T-helper 17 cell (primary cell): ENCODE measurements at regions not wholly inside any gene's neighbourhood (a gene's known extent, or its start where the extent isn't known, plus 50 kb on each side); places are given as distances from the start of the nearest gene placed in this dataset.
"Not testable (repeated sequence)": the region's sequence is repeated elsewhere in the genome, so short reads cannot be mapped to it uniquely, and the experiment has no call there.

ENCODE experiments used
- ATAC-seq: fragments of 150-1000 bp; cut with Tn5 transposase; 2 replicates; pipeline ENCODE4 v1.10.0; 2021; ENCODE audit warnings: mild to moderate bottlenecking, moderate library complexity
- DNase-seq, 3 donors: peaks; one replicate each; pipeline versions ENCODE4 v3.0.0 to v3.0.0-alpha.2; 2020 to 2021
- H3K9me3 ChIP-seq: one replicate; pipeline ENCODE4 v1.7.0; 2013; ENCODE audit warnings: low read length, mild to moderate bottlenecking; ENCODE audit not compliant: control insufficient read depth, poor library complexity, severe bottlenecking
- H3K27ac Mint-ChIP-seq: one replicate; pipeline ENCODE4 v1.8.0; 2022; ENCODE audit warnings: mild to moderate bottlenecking, moderate library complexity, mixed read lengths
- H3K27me3 Mint-ChIP-seq: one replicate; pipeline ENCODE4 v1.8.0; 2022; ENCODE audit warnings: mixed read lengths
- H3K36me3 Mint-ChIP-seq: one replicate; pipeline ENCODE4 v1.8.0; 2022; ENCODE audit warnings: low read depth, mixed read lengths
- H3K4me1 Mint-ChIP-seq: one replicate; pipeline ENCODE4 v1.8.0; 2022; ENCODE audit warnings: mild to moderate bottlenecking, mixed read lengths
- H3K4me3 Mint-ChIP-seq: one replicate; pipeline ENCODE4 v1.8.0; 2022; ENCODE audit warnings: mild to moderate bottlenecking, moderate library complexity, mixed read lengths

DNA sequence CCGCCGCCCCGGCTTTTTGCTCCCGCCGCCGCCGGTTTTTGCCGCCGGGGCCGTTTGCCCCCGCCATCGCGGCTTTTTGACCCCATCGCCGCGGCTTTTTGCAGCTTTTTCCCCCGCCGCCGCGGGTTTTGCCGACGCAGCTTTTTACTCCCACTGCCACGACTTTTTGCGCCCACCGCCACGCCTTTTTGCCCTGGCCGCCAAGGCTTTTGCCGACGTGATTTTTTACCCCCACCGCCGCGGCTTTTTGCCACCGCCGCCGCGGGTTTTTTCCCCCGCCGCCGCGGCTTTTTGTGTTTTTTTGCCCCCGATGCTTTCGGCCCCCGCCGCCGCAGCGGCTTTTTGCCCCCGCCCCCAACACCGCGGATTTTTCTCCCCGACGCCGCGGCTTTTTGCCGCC, 5001.9 kb upstream of the OR11H1 start:
- not testable (repeated sequence) for ATAC-seq, H3K4me3 Mint-ChIP-seq, H3K27ac Mint-ChIP-seq, H3K36me3 Mint-ChIP-seq, H3K27me3 Mint-ChIP-seq, H3K4me1 Mint-ChIP-seq, H3K9me3 ChIP-seq
- peak in 1 of 3 donors; percentile 0 for DNase-seq

DNA sequence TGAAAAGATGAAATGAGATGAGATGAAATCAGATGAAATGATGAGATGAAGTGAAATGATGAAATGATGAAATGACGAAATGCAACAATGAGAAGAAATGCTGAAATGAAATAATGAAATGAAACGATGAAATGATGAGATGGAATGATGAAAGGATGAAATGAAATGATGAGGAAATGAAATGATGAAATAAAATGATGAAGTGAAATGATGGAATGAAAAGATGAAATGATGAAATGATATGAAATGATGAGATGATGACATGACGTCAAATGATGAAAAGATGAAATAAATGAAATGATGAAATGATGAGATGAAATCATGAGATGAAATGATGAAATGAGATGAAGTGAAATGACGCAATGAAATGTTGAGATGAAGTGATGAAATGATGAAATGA, 4996.9 kb upstream of the OR11H1 start:
- H3K4me1 Mint-ChIP-seq, H3K27ac Mint-ChIP-seq, H3K36me3 Mint-ChIP-seq, DNase-seq, H3K4me3 Mint-ChIP-seq, H3K27me3 Mint-ChIP-seq, H3K9me3 ChIP-seq, ATAC-seq: not testable (repeated sequence)

DNA sequence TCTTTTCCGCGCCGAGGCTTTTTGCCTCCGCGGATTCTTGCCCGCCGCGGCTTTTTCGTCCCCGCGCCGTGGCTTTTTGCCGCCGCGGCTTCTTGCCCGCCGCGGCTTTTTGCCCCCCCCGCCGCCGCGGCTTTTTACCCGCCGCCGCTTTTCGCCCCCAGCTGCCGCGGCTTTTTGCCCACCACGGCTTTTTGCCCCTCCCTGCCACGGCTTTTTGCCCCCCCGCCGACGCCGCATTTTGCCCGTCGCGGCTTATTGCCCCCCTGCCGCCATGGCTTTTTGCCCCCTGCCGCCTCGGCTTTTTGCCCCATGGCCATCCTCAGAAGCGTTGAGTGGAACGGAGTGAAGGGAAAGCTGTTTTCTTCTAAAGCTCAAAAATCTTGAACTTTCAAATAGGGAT, 4955.5 kb upstream of the OR11H1 start:
- not testable (repeated sequence) for H3K4me3 Mint-ChIP-seq, H3K9me3 ChIP-seq, ATAC-seq, H3K27ac Mint-ChIP-seq, DNase-seq, H3K4me1 Mint-ChIP-seq, H3K27me3 Mint-ChIP-seq, H3K36me3 Mint-ChIP-seq

DNA sequence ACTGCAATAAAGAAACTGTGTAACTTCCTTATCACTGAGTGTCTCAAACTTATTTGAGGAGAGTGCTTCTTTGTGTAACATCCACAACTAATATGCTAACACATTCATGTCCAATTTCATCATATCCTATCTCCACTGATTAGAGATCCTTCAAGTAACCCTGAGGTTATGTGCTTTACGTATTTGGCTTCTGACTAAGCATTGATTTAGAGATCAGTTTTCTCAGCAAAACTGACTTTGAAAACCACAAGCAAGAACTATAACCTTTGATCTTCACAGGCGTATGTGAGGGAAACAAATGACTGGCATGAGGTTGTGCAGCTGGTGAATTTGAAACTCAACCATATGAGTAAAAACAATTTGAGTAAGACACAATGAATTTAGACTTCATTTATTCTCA, 4926.9 kb upstream of the OR11H1 start:
- not testable (repeated sequence) for ATAC-seq, H3K27me3 Mint-ChIP-seq

DNA sequence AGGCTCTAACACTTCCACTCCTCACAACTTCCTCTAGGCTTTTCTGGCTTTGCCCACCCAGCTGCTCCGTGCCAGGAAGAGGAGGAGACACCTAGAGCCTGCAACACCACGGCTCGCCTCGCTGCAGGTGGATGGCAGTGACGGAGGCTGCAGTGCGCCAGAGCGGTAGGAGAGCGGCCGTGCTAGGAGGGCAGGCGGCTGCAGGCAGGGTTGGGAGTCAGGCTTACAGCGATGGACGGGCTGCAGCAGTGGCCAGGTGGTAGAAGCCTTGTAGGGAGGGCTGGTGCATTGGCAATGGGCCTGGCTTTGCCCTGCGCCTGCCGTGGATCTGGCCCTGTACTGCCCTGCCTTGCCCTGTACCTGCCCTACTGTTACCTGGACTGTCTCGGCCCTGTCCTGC, 4896.0 kb upstream of the OR11H1 start:
- DNase-seq, H3K36me3 Mint-ChIP-seq, H3K27ac Mint-ChIP-seq, H3K9me3 ChIP-seq, H3K4me1 Mint-ChIP-seq, H3K27me3 Mint-ChIP-seq, ATAC-seq, H3K4me3 Mint-ChIP-seq: not testable (repeated sequence)

More for the DNA sequence above, 4926.9 kb upstream of the OR11H1 start:
- not testable (repeated sequence) for H3K36me3 Mint-ChIP-seq, H3K9me3 ChIP-seq, H3K4me3 Mint-ChIP-seq, DNase-seq, H3K4me1 Mint-ChIP-seq, H3K27ac Mint-ChIP-seq

DNA sequence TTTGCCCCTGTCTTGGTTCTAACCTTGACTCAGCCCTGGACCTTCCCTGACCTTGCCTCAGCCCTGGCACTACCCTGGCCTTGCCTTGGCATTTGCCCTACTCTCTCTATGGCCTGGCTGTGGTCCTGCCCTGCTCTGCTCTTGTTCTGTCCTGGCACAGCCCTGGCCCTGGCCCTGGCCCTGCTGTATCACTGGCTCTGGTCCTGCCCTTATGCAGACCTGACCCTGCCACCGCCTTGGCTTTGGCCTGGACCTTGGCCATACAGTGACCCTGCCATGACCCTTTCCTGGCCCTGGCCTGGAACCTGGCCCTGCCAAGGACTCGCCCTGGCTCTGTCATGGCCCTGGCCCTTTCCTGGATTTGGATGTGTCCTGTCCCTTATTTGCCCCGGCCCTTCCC, 4892.7 kb upstream of the OR11H1 start:
- not testable (repeated sequence) for H3K27me3 Mint-ChIP-seq, H3K27ac Mint-ChIP-seq, H3K4me1 Mint-ChIP-seq, H3K9me3 ChIP-seq, DNase-seq, H3K36me3 Mint-ChIP-seq, H3K4me3 Mint-ChIP-seq, ATAC-seq

DNA sequence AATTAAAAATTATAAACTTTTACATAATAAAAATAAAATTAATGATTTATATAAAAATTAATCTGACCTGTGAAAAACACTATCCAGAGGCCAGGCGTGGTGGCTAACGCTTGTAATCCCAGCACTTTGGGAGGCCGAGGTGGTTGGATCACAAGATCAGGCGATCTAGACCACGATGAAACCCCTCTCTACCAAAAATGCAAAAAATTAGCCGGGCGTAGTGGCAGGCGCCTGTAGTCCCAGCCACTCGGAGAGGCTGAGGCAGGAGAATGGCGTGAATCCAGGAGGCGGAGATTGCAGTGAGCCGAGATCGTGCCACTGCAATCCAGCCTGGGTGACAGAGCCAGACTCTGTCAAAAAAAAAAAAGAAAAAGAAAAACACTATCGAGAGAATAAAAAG, 4865.2 kb upstream of the OR11H1 start:
- peak overlapping the region; percentile 41 for H3K4me3 Mint-ChIP-seq
- H3K27me3 Mint-ChIP-seq, H3K4me1 Mint-ChIP-seq, DNase-seq, ATAC-seq, H3K27ac Mint-ChIP-seq, H3K36me3 Mint-ChIP-seq, H3K9me3 ChIP-seq: not testable (repeated sequence)

DNA sequence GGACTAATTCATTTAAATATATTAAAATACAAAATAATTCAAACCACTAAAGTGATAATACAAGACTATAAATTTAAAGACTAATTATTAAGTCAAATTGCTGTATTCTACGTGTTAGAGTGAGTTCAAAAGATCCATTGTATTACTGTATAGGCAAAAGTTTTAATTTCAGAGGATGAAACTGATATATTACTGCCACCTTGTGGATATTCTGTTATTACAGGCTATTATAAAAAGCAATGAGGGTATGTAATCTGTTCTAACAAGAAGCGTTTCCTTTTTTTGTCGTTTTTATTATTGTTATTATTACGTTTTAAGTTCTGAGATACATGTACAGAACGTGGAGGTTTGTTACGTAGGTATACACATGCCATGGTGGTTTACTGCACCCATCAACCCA, 4854.9 kb upstream of the OR11H1 start:
- DNase-seq, H3K36me3 Mint-ChIP-seq, H3K27ac Mint-ChIP-seq, ATAC-seq, H3K27me3 Mint-ChIP-seq, H3K9me3 ChIP-seq, H3K4me3 Mint-ChIP-seq, H3K4me1 Mint-ChIP-seq: not testable (repeated sequence)

DNA sequence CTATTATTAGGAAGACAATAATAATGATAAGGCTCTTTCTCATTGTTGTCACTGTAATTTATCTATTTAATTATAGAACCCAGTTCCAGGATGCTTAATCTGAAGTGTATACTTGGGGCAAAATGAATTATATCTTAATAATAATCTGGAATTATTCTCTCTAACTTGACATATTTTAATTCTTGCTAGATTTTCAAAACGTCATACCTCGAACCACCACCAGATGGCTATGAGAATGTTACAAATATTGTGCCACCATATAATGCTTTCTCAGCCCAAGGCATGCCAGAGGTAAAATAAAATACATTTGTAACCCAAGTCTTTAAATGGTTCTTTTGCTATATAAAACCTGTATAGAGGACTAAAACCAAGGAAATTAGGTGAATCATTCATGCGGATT, 4849.3 kb upstream of the OR11H1 start:
- not testable (repeated sequence) for H3K4me1 Mint-ChIP-seq, DNase-seq, H3K9me3 ChIP-seq, H3K36me3 Mint-ChIP-seq, H3K27ac Mint-ChIP-seq, ATAC-seq, H3K27me3 Mint-ChIP-seq, H3K4me3 Mint-ChIP-seq

DNA sequence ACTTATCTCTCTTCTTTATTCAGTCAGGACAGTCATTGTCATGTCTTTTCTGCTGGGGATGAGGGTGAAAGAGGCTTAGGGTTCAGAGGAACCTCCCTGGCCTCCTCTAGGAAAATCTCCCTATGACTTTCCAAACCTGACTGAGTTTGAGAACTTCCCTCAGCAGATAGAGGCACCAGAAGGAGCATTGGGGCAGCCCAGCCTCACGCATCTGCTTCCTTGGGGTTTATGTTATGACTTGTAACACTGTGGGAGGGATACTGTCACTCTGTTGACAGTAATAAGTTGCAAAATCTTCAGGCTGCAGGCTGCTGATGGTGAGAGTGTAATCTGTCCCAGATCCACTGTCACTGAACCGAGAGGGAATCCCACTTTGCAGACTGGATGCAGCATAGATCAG, 4842.6 kb upstream of the OR11H1 start:
- not testable (repeated sequence) for DNase-seq, H3K4me3 Mint-ChIP-seq, H3K27ac Mint-ChIP-seq, H3K36me3 Mint-ChIP-seq, H3K27me3 Mint-ChIP-seq, H3K9me3 ChIP-seq, ATAC-seq, H3K4me1 Mint-ChIP-seq

DNA sequence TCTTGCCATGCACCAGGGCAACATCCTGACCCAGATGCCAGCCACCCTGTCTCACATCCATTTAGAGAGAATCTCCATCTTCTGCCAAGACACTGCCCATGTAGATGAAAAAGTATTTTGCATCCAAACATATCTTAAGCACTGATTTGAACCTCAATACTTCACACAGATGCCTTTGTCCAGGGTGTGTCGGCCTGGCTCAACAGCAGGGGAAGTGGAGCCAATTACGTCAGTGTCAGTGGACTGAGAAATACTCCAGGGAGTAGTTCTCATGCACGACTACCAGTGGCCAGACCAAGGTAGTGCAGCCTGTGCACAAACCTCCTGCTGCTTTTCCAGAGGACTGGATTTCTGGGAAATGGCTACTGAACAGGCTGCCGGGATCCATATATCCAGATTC, 4840.7 kb upstream of the OR11H1 start:
- ATAC-seq, H3K27me3 Mint-ChIP-seq, H3K4me3 Mint-ChIP-seq, DNase-seq, H3K4me1 Mint-ChIP-seq, H3K27ac Mint-ChIP-seq, H3K9me3 ChIP-seq, H3K36me3 Mint-ChIP-seq: not testable (repeated sequence)

DNA sequence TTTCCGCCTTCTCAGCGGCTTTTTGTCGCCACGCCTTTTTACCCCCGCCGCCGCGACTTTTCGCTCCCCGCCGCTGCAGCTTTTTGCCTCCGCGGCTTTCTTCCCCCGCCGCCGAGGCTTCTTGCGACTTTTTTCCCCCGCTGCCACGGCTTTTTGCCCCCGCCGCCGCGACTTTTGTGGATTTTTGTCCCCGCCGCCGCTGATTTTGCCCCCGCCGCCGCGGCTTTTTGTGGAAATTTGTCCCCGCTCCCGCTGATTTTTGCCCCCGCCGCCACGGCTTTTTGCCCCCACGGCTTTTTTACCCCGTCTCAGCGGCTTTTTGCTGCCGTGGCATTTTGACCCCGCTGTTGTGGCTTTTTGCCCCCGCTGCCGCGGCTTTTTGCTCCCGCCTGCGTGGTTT, 4829.2 kb upstream of the OR11H1 start:
- H3K4me3 Mint-ChIP-seq, DNase-seq, H3K27me3 Mint-ChIP-seq, H3K36me3 Mint-ChIP-seq, H3K9me3 ChIP-seq, H3K4me1 Mint-ChIP-seq, H3K27ac Mint-ChIP-seq, ATAC-seq: not testable (repeated sequence)

DNA sequence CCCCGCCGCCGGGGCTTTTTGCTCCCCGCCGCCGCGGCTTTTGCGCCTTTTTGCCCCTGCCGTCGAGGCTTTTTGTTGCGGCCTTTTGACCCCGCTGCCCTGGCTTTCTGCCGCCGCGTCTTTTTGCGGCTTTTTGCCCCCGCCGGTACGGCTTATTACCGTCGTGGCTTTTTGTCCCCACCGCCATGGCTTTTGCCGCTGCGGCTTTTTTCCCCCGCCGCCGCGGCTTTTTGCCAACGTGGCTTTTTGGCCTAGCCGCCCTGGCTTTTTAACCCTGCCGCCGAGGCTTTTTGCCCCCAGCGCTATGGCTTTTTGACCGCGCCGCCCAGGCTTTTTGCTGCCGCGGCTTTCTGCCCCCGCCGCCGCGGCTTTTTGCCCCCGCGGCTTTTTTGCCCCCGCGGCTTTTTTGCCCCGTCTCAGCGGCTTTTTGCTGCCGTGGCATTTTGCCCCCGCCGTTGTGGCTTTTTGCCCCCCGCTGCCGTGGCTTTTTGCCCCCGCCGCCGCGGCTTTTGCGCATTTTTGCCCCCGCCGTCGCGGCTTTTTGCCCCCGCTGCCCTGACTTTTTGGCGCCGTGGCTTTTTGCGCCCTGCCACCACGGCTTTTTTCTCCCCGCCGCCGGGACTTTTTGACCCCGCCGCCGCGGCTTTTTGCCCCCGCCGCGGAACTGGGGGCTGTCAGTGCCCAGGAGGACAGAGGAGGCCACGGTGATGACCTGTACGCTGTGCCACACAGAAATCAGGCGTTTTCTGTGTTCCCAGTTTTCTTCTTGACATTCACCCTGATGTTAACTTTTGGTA, 4828.5 kb upstream of the OR11H1 start:
- H3K27ac Mint-ChIP-seq, H3K9me3 ChIP-seq, H3K4me3 Mint-ChIP-seq, DNase-seq, H3K36me3 Mint-ChIP-seq, H3K4me1 Mint-ChIP-seq, ATAC-seq, H3K27me3 Mint-ChIP-seq: not testable (repeated sequence)

DNA sequence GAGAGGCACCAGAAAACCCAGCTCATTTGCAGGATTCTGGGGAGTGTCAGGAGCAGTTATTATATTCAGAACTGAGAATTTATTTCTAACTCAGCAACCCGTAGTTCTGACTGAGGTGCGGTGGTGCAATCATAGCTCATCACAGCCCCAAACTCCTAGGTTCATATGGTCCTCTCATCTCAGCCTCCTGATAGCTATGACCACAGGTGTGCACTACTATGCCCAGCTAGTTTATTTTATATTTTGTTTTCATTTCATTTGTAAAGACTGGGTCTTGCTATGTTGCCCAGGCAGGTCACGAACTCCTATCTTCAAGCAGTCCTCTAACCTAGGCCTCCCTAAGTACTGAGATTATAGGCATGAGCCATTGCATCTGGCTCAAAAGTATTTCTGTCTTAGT, 4819.8 kb upstream of the OR11H1 start:
- H3K27ac Mint-ChIP-seq, H3K9me3 ChIP-seq, ATAC-seq, H3K27me3 Mint-ChIP-seq, H3K4me3 Mint-ChIP-seq, H3K36me3 Mint-ChIP-seq, H3K4me1 Mint-ChIP-seq, DNase-seq: not testable (repeated sequence)
